Heart left ventricle (tissue), 13 donors: ENCODE measurements at regions not wholly inside any gene's neighbourhood (a gene's known extent, or its start where the extent isn't known, plus 50 kb on each side); places are given as distances from the start of the nearest gene placed in this dataset.

ENCODE experiments used
- POLR2A ChIP-seq, 2 donors: fragments of 450-650 bp; IDR thresholded peaks; one replicate each; pipeline ENCODE4 v1.6.1; 2017; ENCODE audit warnings: antibody characterized with exemption in 2 of 2, mild to moderate bottlenecking in 2 of 2, moderate library complexity in 2 of 2
- TF ChIP-seq, protein P1 (sequence below), 12 donors: fragments of 200-600 bp; sonication (generic) in 4 of 12; IDR thresholded peaks; one replicate each; pipeline versions ENCODE4 v1.5.0 to v1.8.0; 2018 to 2022; ENCODE audit warnings: antibody characterized with exemption in 12 of 12, mild to moderate bottlenecking in 5 of 12
- donor health status: ischemic (EF 13 %, LVEDD 7.1; RV severe dilation, severe dysfunction).
- donor health status: DM: no; HTN: yes; CAD: no.
- donor health status: DM: no; HTN: no; CAD: no.
- donor health status: ischemic (EF 25% LVEDD 6.9; RV normal size, moderate dysfunction).
- donor health status: ischemic (EF 25% LVEDD 5.7; RV mildly dilated, moderate dysfunction).
- donor health status: ischemic (EF 35%, LVEDD 5.7; RV mildly dilated, moderate dysfunction).
- donor health status: nonischemic (EF 11% LVEDD 7.7; RV severe dilation, severe dysfunction).
- donor health status: DM: yes; HTN: yes; CAD: no.
- donor health status: PGD.
- donor health status: ischemic (EF 29% LVEDD 5.4; RV normal size, mild dysfunction).
- donor health status: nonischemic (EF 23%, LVEDD 6.1; RV moderate dilation, normal function).

DNA sequence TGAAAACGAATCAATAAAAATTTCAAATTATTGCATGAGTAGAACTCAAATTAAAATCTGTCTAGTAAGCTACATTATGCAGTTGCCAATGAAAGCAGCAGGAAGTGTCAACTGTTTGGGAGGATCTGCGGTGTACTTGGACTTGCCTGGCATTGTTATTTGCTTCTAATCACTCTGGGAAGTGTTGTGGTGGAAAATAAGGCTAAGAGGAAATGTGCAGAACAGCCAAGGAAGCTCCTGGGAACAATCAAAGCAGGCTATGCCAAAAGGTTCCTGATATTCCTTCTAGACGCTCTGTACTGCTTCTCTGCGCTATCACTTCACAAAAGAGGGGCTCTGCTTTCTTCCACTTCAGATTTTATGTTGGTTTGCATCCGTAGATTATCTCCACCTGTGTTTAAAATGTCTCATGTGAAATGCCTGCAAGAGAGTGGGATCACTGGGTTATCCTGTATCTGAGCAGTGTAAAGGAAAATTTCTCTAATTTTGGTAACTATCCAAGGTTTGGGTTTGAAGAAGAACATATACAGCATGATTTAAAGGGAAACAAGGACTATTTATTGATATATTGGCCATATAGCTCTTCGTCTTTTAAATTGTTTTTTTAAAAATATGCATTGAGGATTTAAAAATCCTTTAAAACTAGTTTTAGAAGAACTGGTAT lies 182.7 kb upstream of the CSNK1A1L start:
- TF ChIP-seq, protein P1, sequence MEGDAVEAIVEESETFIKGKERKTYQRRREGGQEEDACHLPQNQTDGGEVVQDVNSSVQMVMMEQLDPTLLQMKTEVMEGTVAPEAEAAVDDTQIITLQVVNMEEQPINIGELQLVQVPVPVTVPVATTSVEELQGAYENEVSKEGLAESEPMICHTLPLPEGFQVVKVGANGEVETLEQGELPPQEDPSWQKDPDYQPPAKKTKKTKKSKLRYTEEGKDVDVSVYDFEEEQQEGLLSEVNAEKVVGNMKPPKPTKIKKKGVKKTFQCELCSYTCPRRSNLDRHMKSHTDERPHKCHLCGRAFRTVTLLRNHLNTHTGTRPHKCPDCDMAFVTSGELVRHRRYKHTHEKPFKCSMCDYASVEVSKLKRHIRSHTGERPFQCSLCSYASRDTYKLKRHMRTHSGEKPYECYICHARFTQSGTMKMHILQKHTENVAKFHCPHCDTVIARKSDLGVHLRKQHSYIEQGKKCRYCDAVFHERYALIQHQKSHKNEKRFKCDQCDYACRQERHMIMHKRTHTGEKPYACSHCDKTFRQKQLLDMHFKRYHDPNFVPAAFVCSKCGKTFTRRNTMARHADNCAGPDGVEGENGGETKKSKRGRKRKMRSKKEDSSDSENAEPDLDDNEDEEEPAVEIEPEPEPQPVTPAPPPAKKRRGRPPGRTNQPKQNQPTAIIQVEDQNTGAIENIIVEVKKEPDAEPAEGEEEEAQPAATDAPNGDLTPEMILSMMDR (IDR thresholded peaks at IDR 0.05): no peak
- no peak for TF ChIP-seq POLR2A (IDR thresholded peaks at IDR 0.05)
